GM12878 (cell line): ENCODE measurements at regions not wholly inside any gene's neighbourhood (a gene's known extent, or its start where the extent isn't known, plus 50 kb on each side); places are given as distances from the start of the nearest gene placed in this dataset.

Source experiments
- ATAC-seq: fragments of 200-7000 bp; cut with Tn5 transposase; 3 replicates; pipeline ENCODE4 v1.9.1; 2020; ENCODE audit warnings: mild to moderate bottlenecking, moderate library complexity
- BruUV-seq: library from RNA; stranded (reverse); fragments of 400-500 nt; replicated peaks from 2 replicates; lab custom pipeline; 2021; lab: Mats Ljungman, UMichigan
- CTCF ChIA-PET: fragments of 300-600 bp; sonication (Branson Sonifier 250); formaldehyde crosslinking; extraction: SDS; loops from one replicate; lab custom pipeline; 2021; ENCODE audit warnings: inconsistent platforms; lab: Yijun Ruan, JAX
- POLR2A ChIA-PET: fragments of 350-600 bp; formaldehyde crosslinking; extraction: SDS; loops from one replicate; lab custom pipeline; 2021; ENCODE audit warnings: inconsistent platforms; lab: Charles Lee
- RAD21 ChIA-PET: fragments of 300-600 bp; sonication (Branson Sonifier 250); formaldehyde crosslinking; loops from one replicate; lab custom pipeline; 2023; ENCODE audit warnings: antibody characterized with exemption; ENCODE audit not compliant: unreplicated experiment; lab: Charles Lee
- SMC1A ChIA-PET: fragments of 300-600 bp; sonication (Branson Sonifier 250); formaldehyde crosslinking; loops from one replicate; lab custom pipeline; 2023; ENCODE audit not compliant: unreplicated experiment, uncharacterized antibody; lab: Charles Lee
- DNase-seq: peaks from one replicate; pipeline ENCODE4 v3.0.0-alpha.2; 2011; ENCODE audit warnings: low read depth, low spot score
- FAIRE-seq: peaks from 3 replicates; lab custom pipeline; 2011; peaks lifted over from hg19 to GRCh38; lab: Jason Lieb, UNC
- H2AFZ ChIP-seq: 2 replicates; pipeline ENCODE4 v1.6.0; 2011; ENCODE audit warnings: low read depth, low read length, control low read depth; ENCODE audit not compliant: control insufficient read depth
- H3K27ac ChIP-seq: 2 replicates; pipeline ENCODE4 v1.5.1; 2011; ENCODE audit warnings: control low read depth; ENCODE audit not compliant: control insufficient read depth, insufficient read depth
- H3K27me3 ChIP-seq, 2 experiments: replicated peaks in 1 of 2; 2 replicates each; pipeline versions ENCODE4 v1.6.0 to v1.6.1; 2011; ENCODE audit warnings: low read length in 1 of 2; ENCODE audit not compliant: control insufficient read depth in 2 of 2, insufficient read depth in 2 of 2
- H3K36me3 ChIP-seq, 2 experiments: 2 replicates each; pipeline ENCODE4 v1.5.1; 2011; ENCODE audit warnings: low read length in 1 of 2; ENCODE audit not compliant: control insufficient read depth in 2 of 2, insufficient read depth in 2 of 2
- H3K4me1 ChIP-seq: 2 replicates; pipeline ENCODE4 v1.6.1; 2011; ENCODE audit warnings: mild to moderate bottlenecking, low read length, moderate library complexity, mixed read lengths; ENCODE audit not compliant: control insufficient read depth, insufficient read depth
- H3K4me2 ChIP-seq: 2 replicates; pipeline ENCODE4 v1.6.0; 2011; ENCODE audit warnings: control low read depth; ENCODE audit not compliant: control insufficient read depth, insufficient read depth
- H3K4me3 ChIP-seq: fragments of 200-600 bp; sonication (generic); 2 replicates; pipeline ENCODE4 v1.5.1; 2016
- H3K79me2 ChIP-seq: 2 replicates; pipeline ENCODE4 v1.6.0; 2011; ENCODE audit warnings: low read length; ENCODE audit not compliant: control insufficient read depth, insufficient read depth
- H3K9ac ChIP-seq: 2 replicates; pipeline ENCODE4 v1.8.0; 2011; ENCODE audit warnings: low read length, control low read depth, mixed read lengths; ENCODE audit not compliant: control insufficient read depth, insufficient read depth
- H3K9me3 ChIP-seq: replicated peaks from 3 replicates; pipeline ENCODE4 v1.5.1; 2011; ENCODE audit warnings: mild to moderate bottlenecking, low read length; ENCODE audit not compliant: control insufficient read depth, insufficient read depth
- H4K20me1 ChIP-seq: 2 replicates; pipeline ENCODE4 v1.6.0; 2011; ENCODE audit not compliant: control insufficient read depth, insufficient read depth
- EP300 ChIP-seq, 2 experiments: fragments of 150-350 bp in 1 of 2; IDR thresholded peaks; 2 replicates each; pipeline ENCODE4 v1.6.1; 2011 to 2012; ENCODE audit warnings: low read depth in 2 of 2, low read length in 2 of 2, borderline replicate concordance in 1 of 2, improper control_type of control experiment in 1 of 2, inconsistent platforms in 1 of 2; ENCODE audit not compliant: control insufficient read depth in 1 of 2
- KLF5 ChIP-seq: fragments of 450-650 bp; IDR thresholded peaks from 2 replicates; pipeline ENCODE4 v1.6.1; 2014; ENCODE audit warnings: mild to moderate bottlenecking; ENCODE audit not compliant: partially characterized antibody
- MTA3 ChIP-seq: IDR thresholded peaks from 2 replicates; pipeline ENCODE4 v1.6.1; 2012; ENCODE audit warnings: low read length, inconsistent platforms, borderline replicate concordance
- NKRF ChIP-seq: fragments of 450-650 bp; conservative IDR thresholded peaks from 2 replicates; pipeline ENCODE4 v1.6.1; 2017; ENCODE audit warnings: mild to moderate bottlenecking, moderate library complexity
- ZNF274 ChIP-seq: IDR thresholded peaks from one replicate; pipeline ENCODE4 v1.8.0; 2011; ENCODE audit not compliant: insufficient read length, insufficient read depth
- ZNF592 ChIP-seq: fragments of 450-650 bp; IDR thresholded peaks from 2 replicates; pipeline ENCODE4 v1.6.1; 2017; ENCODE audit warnings: mild to moderate bottlenecking, moderate library complexity
- WGBS: methylation state at CpG from one replicate; pipeline ENCODE4 v1.1.6; 2016; ENCODE audit warnings: low lambda C conversion rate; ENCODE audit not compliant: insufficient replicate concordance, insufficient coverage; ENCODE audit errors: missing lambda C conversion rate; 5-methylcytosine and 5-hydroxymethylcytosine counted together
- in situ Hi-C: fragments of 300-500 bp; cut with MboI; formaldehyde crosslinking; loops from 9 replicates; pipeline ENCODE4 v1.14.3; 2018; ENCODE audit warnings: mixed read lengths
- intact Hi-C: fragments of 100-400 bp; cut with micrococcal nuclease; formaldehyde crosslinking; loops from one replicate; pipeline ENCODE4 v1.14.2; 2022; ENCODE audit not compliant: unreplicated experiment

GRCh38 chr3:127103080-127103479, 89.9 kb upstream of the PRR23E start (continued):
- TF ChIP-seq NKRF: no peak

GRCh38 chr3:127104586-127104985, 88.3 kb upstream of the PRR23E start:
- peaks cover 0 to 1% of the 10 kb centered on the region in 2 experiments; a peak in 2 of 4 replicates for H3K27me3 ChIP-seq
- no peaks in the 10 kb centered on the region for H3K79me2 ChIP-seq
- no peak for TF ChIP-seq EP300 (IDR thresholded peaks at IDR 0.05; ENCODE audit: borderline replicate concordance in 1 of 2, control insufficient read depth in 1 of 2, low read depth in 2 of 2, low read length in 2 of 2)
- POLR2A ChIA-PET: no interaction called here
- no peak for ATAC-seq
- H3K9ac ChIP-seq: no peak overlapping the region
- H3K4me3 ChIP-seq: no peak overlapping the region
- intact Hi-C loops: no loop called here
- no peak for FAIRE-seq
- no peaks in the 10 kb centered on the region for H3K4me1 ChIP-seq
- BruUV-seq: no TSS peak
- H3K27ac ChIP-seq: no peak overlapping the region
- CTCF ChIA-PET: interaction anchor here (1.0 kb wide), 1 partner anchor 353 kb away, joined by 5 read pairs; no protein-coding TSS in a partner anchor
- H3K9me3 ChIP-seq: no peaks in the 10 kb centered on the region
- no peak overlapping the region for H3K4me2 ChIP-seq
- WGBS: 38% methylated on average over 7 of the region's 7 CpGs
- H3K36me3 ChIP-seq: no peaks in the 10 kb centered on the region
- H2AFZ ChIP-seq: no peak overlapping the region
- DNase-seq: no peak
- SMC1A ChIA-PET: no interaction called here
- in situ Hi-C loops: no loop called here
- RAD21 ChIA-PET: no interaction called here
- H4K20me1 ChIP-seq: no peaks in the 10 kb centered on the region

GRCh38 chr3:127105587-127105986, 87.3 kb upstream of the PRR23E start:
- Histone ChIP-seq H3K9ac (no peak overlapping the region), H3K79me2 (no peaks in the 10 kb centered on the region), H3K9me3 (no peaks in the 10 kb centered on the region), H3K4me3 (no peak overlapping the region), H3K36me3 (no peaks in the 10 kb centered on the region), H2AFZ (no peak overlapping the region), H3K27me3 (no peaks in the 10 kb centered on the region; a peak in 2 of 4 replicates), H3K4me1 (no peaks in the 10 kb centered on the region), H3K27ac (no peak overlapping the region), H4K20me1 (no peaks in the 10 kb centered on the region), H3K4me2 (no peak overlapping the region)
- RAD21 ChIA-PET: no interaction called here
- BruUV-seq: no TSS peak
- in situ Hi-C loops (no loop called here), intact Hi-C loops (no loop called here)
- FAIRE-seq: no peak
- no peak for ATAC-seq
- SMC1A ChIA-PET: no interaction called here
- POLR2A ChIA-PET: no interaction called here
- CTCF ChIA-PET: interaction anchor here (0.8 to 1.0 kb wide), 2 partner anchors 268 to 354 kb away, joined by 3 to 5 read pairs; no protein-coding TSS in a partner anchor
- no peak for DNase-seq
- 10% methylated on average over 4 of the region's 4 CpGs for WGBS
- TF ChIP-seq KLF5: no peak
- no peak for TF ChIP-seq ZNF274
- TF ChIP-seq ZNF592: no peak
- no peak for TF ChIP-seq MTA3
